GM21381 (cell line): ENCODE measurements at regions not wholly inside any gene's neighbourhood (a gene's known extent, or its start where the extent isn't known, plus 50 kb on each side); places are given as distances from the start of the nearest gene placed in this dataset.

Experiments used
- ATAC-seq: cut with Tn5 transposase; IDR thresholded peaks from one replicate; pipeline ENCODE4 v1.9.1; 2021; ENCODE audit warnings: mild to moderate bottlenecking, moderate library complexity; ENCODE audit not compliant: unreplicated experiment

- no peak for ATAC-seq
These were observed 134.4 kb upstream of the ABCA1 start for GRCh38 chr9:105062222-105062855.

GRCh38 chr9:105064248-105065097 lies 136.5 kb upstream of the ABCA1 start:
- peak; percentile 46 for ATAC-seq

- no peak for ATAC-seq
These were observed 137.4 kb upstream of the ABCA1 start for GRCh38 chr9:105065098-105066088.

- ATAC-seq, result no peak
These were observed 138.4 kb upstream of the ABCA1 start for GRCh38 chr9:105066275-105066865.

- no peak for ATAC-seq
These were observed 140.1 kb upstream of the ABCA1 start for GRCh38 chr9:105067895-105068580.

- ATAC-seq, result no peak
These were observed 141.3 kb upstream of the ABCA1 start for GRCh38 chr9:105069285-105069684.

GRCh38 chr9:105069696-105070095 lies 141.7 kb upstream of the ABCA1 start:
- no peak for ATAC-seq

- ATAC-seq, result no peak
These were observed 142.2 kb upstream of the ABCA1 start for GRCh38 chr9:105070176-105070575.

- ATAC-seq, result no peak
These were observed 144.5 kb upstream of the ABCA1 start for GRCh38 chr9:105072476-105072875.

GRCh38 chr9:105073147-105073546 lies 145.2 kb upstream of the ABCA1 start:
- no peak for ATAC-seq

GRCh38 chr9:105074491-105074890 lies 146.5 kb upstream of the ABCA1 start:
- no peak for ATAC-seq

- ATAC-seq, result no peak
These were observed 148.8 kb upstream of the ABCA1 start for GRCh38 chr9:105076729-105077128.

GRCh38 chr9:105079457-105079856 lies 151.5 kb upstream of the ABCA1 start:
- ATAC-seq, result no peak

GRCh38 chr9:105082843-105083242 lies 154.9 kb upstream of the ABCA1 start:
- ATAC-seq, result no peak

GRCh38 chr9:105083256-105083655 lies 155.3 kb upstream of the ABCA1 start:
- no peak for ATAC-seq

- no peak for ATAC-seq
These were observed 156.2 kb upstream of the SLC44A1 start for GRCh38 chr9:105087910-105088898.

GRCh38 chr9:105089874-105090273 lies 154.6 kb upstream of the SLC44A1 start:
- ATAC-seq, result no peak

- ATAC-seq, result no peak
These were observed 153.3 kb upstream of the SLC44A1 start for GRCh38 chr9:105091004-105091640.

GRCh38 chr9:105093685-105094084 lies 150.8 kb upstream of the SLC44A1 start:
- no peak for ATAC-seq
